SW480 (cell line): ENCODE measurements at regions not wholly inside any gene's neighbourhood (a gene's known extent, or its start where the extent isn't known, plus 50 kb on each side); places are given as distances from the start of the nearest gene placed in this dataset.
A peak's percentile ranks its signal among the peaks of the same experiment; 100 is the strongest.

ENCODE experiments used
- DNase-seq: peaks from one replicate; pipeline ENCODE4 v3.0.0-alpha.2; 2016; ENCODE audit warnings: low spot score

- no peak for DNase-seq
Measured at GRCh38 chr17:79444198-79444597, 166.7 kb downstream of the RBFOX3 start.

- no peak for DNase-seq
Measured at GRCh38 chr17:79443026-79443425, 167.8 kb downstream of the RBFOX3 start.

GRCh38 chr17:79441356-79442160 lies 169.3 kb downstream of the RBFOX3 start:
- no peak for DNase-seq

GRCh38 chr17:79440251-79440650 lies 170.6 kb downstream of the RBFOX3 start:
- DNase-seq = no peak

GRCh38 chr17:79439493-79439892 lies 171.4 kb downstream of the RBFOX3 start:
- no peak for DNase-seq

- DNase-seq = no peak
Measured at GRCh38 chr17:79438546-79439334, 172.1 kb downstream of the RBFOX3 start.

- no peak for DNase-seq
Measured at GRCh38 chr17:79438058-79438457, 172.8 kb downstream of the RBFOX3 start.

- DNase-seq = no peak
Measured at GRCh38 chr17:79437081-79437480, 173.8 kb downstream of the RBFOX3 start.

- peak; percentile 39 for DNase-seq
Measured at GRCh38 chr17:79435962-79436361, 174.9 kb downstream of the RBFOX3 start.

- DNase-seq = no peak
Measured at GRCh38 chr17:79435296-79435695, 175.6 kb downstream of the RBFOX3 start.

- DNase-seq = no peak
Measured at GRCh38 chr17:79434215-79434614, 176.6 kb downstream of the RBFOX3 start.

- DNase-seq = no peak
Measured at GRCh38 chr17:79433379-79433778, 177.5 kb downstream of the RBFOX3 start.

- no peak for DNase-seq
Measured at GRCh38 chr17:79431175-79431574, 179.7 kb downstream of the RBFOX3 start.

GRCh38 chr17:79429864-79430494 lies 180.9 kb downstream of the RBFOX3 start:
- no peak for DNase-seq

GRCh38 chr17:79428988-79429387 lies 181.9 kb downstream of the RBFOX3 start:
- no peak for DNase-seq

- DNase-seq = peak; percentile 44
Measured at GRCh38 chr17:79427621-79428539, 183.0 kb downstream of the RBFOX3 start.

GRCh38 chr17:79425686-79426085 lies 185.2 kb downstream of the RBFOX3 start:
- no peak for DNase-seq

- no peak for DNase-seq
Measured at GRCh38 chr17:79424471-79425185, 186.2 kb downstream of the RBFOX3 start.

- no peak for DNase-seq
Measured at GRCh38 chr17:79423811-79424465, 186.9 kb downstream of the RBFOX3 start.

GRCh38 chr17:79422236-79422635 lies 188.6 kb downstream of the RBFOX3 start:
- DNase-seq = no peak
